ENCODE measurements at regions not wholly inside any gene's neighbourhood (a gene's known extent, or its start where the extent isn't known, plus 50 kb on each side); places are given as distances from the start of the nearest gene placed in this dataset.

- TF ChIP-seq CTCF (IDR thresholded peaks at IDR 0.05), result no peak
- no peak for TF ChIP-seq POLR2A (IDR thresholded peaks at IDR 0.05)
- no peak for TF ChIP-seq POLR2AphosphoS5 (IDR thresholded peaks at IDR 0.05)
Measured at GRCh38 chr20:7540018-7540417, 400.2 kb downstream of the HAO1 start.
